Endodermal cell (in vitro differentiated cells): ENCODE measurements at regions not wholly inside any gene's neighbourhood (a gene's known extent, or its start where the extent isn't known, plus 50 kb on each side); places are given as distances from the start of the nearest gene placed in this dataset.

Experiments
- DNase-seq: peaks from one replicate; pipeline ENCODE4 v3.0.0-alpha.2; 2017
- H3K27ac ChIP-seq: 2 replicates; pipeline ENCODE4 v1.5.1; 2013; ENCODE audit warnings: mild to moderate bottlenecking, low read depth, low read length, moderate library complexity
- H3K27me3 ChIP-seq: 2 replicates; pipeline ENCODE4 v1.6.1; 2013; ENCODE audit warnings: mild to moderate bottlenecking, low read length, moderate library complexity; ENCODE audit not compliant: insufficient read depth, control insufficient read depth, poor library complexity, severe bottlenecking
- H3K36me3 ChIP-seq: 2 replicates; pipeline ENCODE4 v1.7.0; 2013; ENCODE audit warnings: mild to moderate bottlenecking, low read length, moderate library complexity; ENCODE audit not compliant: control insufficient read depth, insufficient read depth
- H3K4me1 ChIP-seq: one replicate; pipeline ENCODE4 v1.7.0; 2013; ENCODE audit warnings: low read length; ENCODE audit not compliant: control insufficient read depth, insufficient read depth
- H3K4me3 ChIP-seq: 2 replicates; pipeline ENCODE4 v1.5.1; 2013; ENCODE audit warnings: mild to moderate bottlenecking, low read length, moderate library complexity
- H3K9ac ChIP-seq: 2 replicates; pipeline ENCODE4 v1.6.1; 2013; ENCODE audit warnings: mild to moderate bottlenecking, low read length, moderate library complexity; ENCODE audit not compliant: poor library complexity, severe bottlenecking; ENCODE audit errors: extremely low read depth
- H3K9me3 ChIP-seq: 2 replicates; pipeline ENCODE4 v1.6.1; 2013; ENCODE audit warnings: mild to moderate bottlenecking, low read length, moderate library complexity; ENCODE audit not compliant: control insufficient read depth
- H3K27ac Mint-ChIP-seq: 2 replicates; pipeline ENCODE4 v1.8.0; 2020; ENCODE audit warnings: mixed read lengths
- H3K27me3 Mint-ChIP-seq: 2 replicates; pipeline ENCODE4 v1.8.0; 2021; ENCODE audit warnings: mild to moderate bottlenecking, mixed read lengths; ENCODE audit not compliant: insufficient read depth
- H3K36me3 Mint-ChIP-seq: 2 replicates; pipeline ENCODE4 v1.8.0; 2020; ENCODE audit warnings: low read depth, mixed read lengths
- H3K4me1 Mint-ChIP-seq: 2 replicates; pipeline ENCODE4 v1.8.0; 2020; ENCODE audit warnings: mixed read lengths
- H3K4me3 Mint-ChIP-seq: 2 replicates; pipeline ENCODE4 v1.8.0; 2020; ENCODE audit warnings: mild to moderate bottlenecking, moderate library complexity, mixed read lengths
- H3K9me3 Mint-ChIP-seq: 2 replicates; pipeline ENCODE4 v1.8.0; 2020; ENCODE audit warnings: mild to moderate bottlenecking, mixed read lengths
- CTCF ChIP-seq: fragments of 200-600 bp; sonication (generic); conservative IDR thresholded peaks from 2 replicates; pipeline ENCODE4 v1.5.0; 2021; ENCODE audit warnings: antibody characterized with exemption, mild to moderate bottlenecking
- WGBS, 2 experiments: methylation state at CpG; one replicate each; pipeline versions ENCODE4 v1.1.5 to v1.1.7; 2013; ENCODE audit warnings: missing lambda C conversion rate in 2 of 2, mixed read lengths in 1 of 2; ENCODE audit not compliant: insufficient coverage in 1 of 2, insufficient read length in 1 of 2; 5-methylcytosine and 5-hydroxymethylcytosine counted together

DNA sequence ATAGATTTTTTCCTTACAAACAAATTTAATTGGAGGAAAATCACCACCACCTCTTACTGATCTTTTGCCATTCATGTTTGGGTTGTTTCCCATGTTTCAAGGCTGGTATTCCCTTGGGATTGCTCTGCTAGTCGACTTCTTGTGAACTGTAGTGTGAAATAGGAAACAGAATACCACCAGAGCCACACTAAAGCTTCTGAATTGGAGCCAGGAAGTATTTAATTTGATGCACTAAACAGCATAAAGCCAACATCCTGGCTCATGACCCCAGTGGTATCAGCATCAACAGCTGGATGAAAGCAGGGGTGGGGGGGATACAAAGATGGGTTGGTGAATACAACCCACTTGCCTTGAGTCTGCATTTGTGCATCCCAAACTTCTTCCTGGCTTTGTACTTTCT is 127.5 kb downstream of the TBC1D30 start:
- Histone ChIP-seq H3K4me3 (no peak overlapping the region), H3K4me1 (no peaks in the 10 kb centered on the region), H3K27ac (no peak overlapping the region), H3K9me3 (no peaks in the 10 kb centered on the region), H3K9ac (no peak overlapping the region), H3K36me3 (no peaks in the 10 kb centered on the region), H3K27me3 (no peaks in the 10 kb centered on the region)
- H3K9me3 Mint-ChIP-seq: no peaks in the 10 kb centered on the region
- H3K36me3 Mint-ChIP-seq: no peaks in the 10 kb centered on the region
- no peaks in the 10 kb centered on the region for H3K27me3 Mint-ChIP-seq
- no peaks in the 10 kb centered on the region for H3K4me1 Mint-ChIP-seq
- TF ChIP-seq CTCF: no peak
- H3K27ac Mint-ChIP-seq: no peak overlapping the region
- H3K4me3 Mint-ChIP-seq: no peak overlapping the region
- WGBS, 2 experiments: 87% methylated on average over 1 of the region's 1 CpG; no CpG with 5 or more reads in 1 of the 2 experiments
- DNase-seq: no peak

DNA sequence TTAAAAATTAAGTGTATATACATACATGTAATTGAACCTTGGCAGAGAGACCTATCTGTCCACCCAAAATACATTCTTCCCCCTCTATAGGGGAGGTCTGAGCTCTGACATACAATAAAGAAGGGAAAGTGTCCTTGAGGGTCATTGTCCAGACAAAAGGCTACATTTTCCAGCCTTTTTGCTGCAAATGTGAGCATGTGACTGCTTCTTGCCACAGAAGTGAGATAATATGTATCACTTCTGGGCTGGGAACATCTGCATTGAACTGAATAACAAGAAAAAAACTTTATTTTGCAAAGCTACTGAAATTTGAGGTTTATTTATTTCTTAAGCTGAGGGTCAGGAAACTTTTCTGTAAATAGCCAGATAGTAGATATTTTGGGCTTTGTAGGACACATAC is 131.3 kb downstream of the TBC1D30 start:
- no peak for TF ChIP-seq CTCF

GRCh38 chr12:64965920-64966319 is 141.5 kb downstream of the TBC1D30 start:
- H3K36me3 ChIP-seq: no peaks in the 10 kb centered on the region
- peaks cover 11% of the 10 kb centered on the region for H3K27me3 Mint-ChIP-seq
- no peak overlapping the region for H3K4me3 Mint-ChIP-seq
- no peak overlapping the region for H3K9ac ChIP-seq
- H3K9me3 Mint-ChIP-seq: peaks cover 18% of the 10 kb centered on the region
- no peaks in the 10 kb centered on the region for H3K9me3 ChIP-seq
- H3K27ac Mint-ChIP-seq: no peak overlapping the region
- no peaks in the 10 kb centered on the region for H3K4me1 Mint-ChIP-seq
- no peaks in the 10 kb centered on the region for H3K27me3 ChIP-seq
- H3K4me1 ChIP-seq: no peaks in the 10 kb centered on the region
- no peak overlapping the region for H3K27ac ChIP-seq
- TF ChIP-seq CTCF: no peak
- H3K4me3 ChIP-seq: no peak overlapping the region
- no peak for DNase-seq
- WGBS, 2 experiments: 40 to 74% methylated on average over 1 to 2 of the region's 2 CpGs
- H3K36me3 Mint-ChIP-seq: no peaks in the 10 kb centered on the region

More for the DNA sequence above, 131.3 kb downstream of the TBC1D30 start:
- no peaks in the 10 kb centered on the region for H3K36me3 Mint-ChIP-seq
- H3K4me3 Mint-ChIP-seq: no peak overlapping the region
- Histone ChIP-seq H3K27ac (no peak overlapping the region), H3K27me3 (no peaks in the 10 kb centered on the region), H3K36me3 (no peaks in the 10 kb centered on the region), H3K4me3 (no peak overlapping the region), H3K4me1 (no peaks in the 10 kb centered on the region), H3K9me3 (no peaks in the 10 kb centered on the region), H3K9ac (no peak overlapping the region)
- no peaks in the 10 kb centered on the region for H3K9me3 Mint-ChIP-seq
- no peaks in the 10 kb centered on the region for H3K27me3 Mint-ChIP-seq
- no peak overlapping the region for H3K27ac Mint-ChIP-seq
- no peaks in the 10 kb centered on the region for H3K4me1 Mint-ChIP-seq
- DNase-seq: no peak
